LNCaP clone FGC (cell line): ENCODE measurements at regions not wholly inside any gene's neighbourhood (a gene's known extent, or its start where the extent isn't known, plus 50 kb on each side); places are given as distances from the start of the nearest gene placed in this dataset.

Experiments
- DNase-seq: peaks from one replicate; pipeline ENCODE4 v3.0.0-alpha.2; 2011; ENCODE audit warnings: low read depth
- H3K4me3 ChIP-seq: 2 replicates; pipeline ENCODE4 v1.5.1; 2011; ENCODE audit warnings: mild to moderate bottlenecking, low read depth, low read length, control low read depth
- CTCF ChIP-seq: IDR thresholded peaks from 2 replicates; pipeline ENCODE4 v1.5.1; 2012; ENCODE audit warnings: mild to moderate bottlenecking; ENCODE audit not compliant: control insufficient read depth, insufficient read depth; ENCODE audit errors: extremely low read depth

- DNase-seq, result no peak
- TF ChIP-seq CTCF, result no peak
Measured at GRCh38 chrX:96382018-96382417, 302.6 kb upstream of the DIAPH2 start.

GRCh38 chrX:96383428-96383827 lies 301.2 kb upstream of the DIAPH2 start:
- TF ChIP-seq CTCF, result no peak
- H3K4me3 ChIP-seq, result no peak overlapping the region
- no peak for DNase-seq

More at GRCh38 chrX:96382018-96382417, 302.6 kb upstream of the DIAPH2 start:
- no peak overlapping the region for H3K4me3 ChIP-seq

- no peak for TF ChIP-seq CTCF
- DNase-seq, result no peak
- H3K4me3 ChIP-seq, result no peak overlapping the region
Measured at GRCh38 chrX:96386325-96386724, 298.3 kb upstream of the DIAPH2 start.

- DNase-seq, result no peak
- TF ChIP-seq CTCF, result no peak
- no peak overlapping the region for H3K4me3 ChIP-seq
Measured at GRCh38 chrX:96386981-96387380, 297.7 kb upstream of the DIAPH2 start.

- no peak for TF ChIP-seq CTCF
- DNase-seq, result no peak
- no peak overlapping the region for H3K4me3 ChIP-seq
Measured at GRCh38 chrX:96387801-96388200, 296.8 kb upstream of the DIAPH2 start.

- no peak overlapping the region for H3K4me3 ChIP-seq
- peak; percentile 44 for DNase-seq
- TF ChIP-seq CTCF, result no peak
Measured at GRCh38 chrX:96389281-96390047, 295.2 kb upstream of the DIAPH2 start.

GRCh38 chrX:96394598-96394997 lies 290.0 kb upstream of the DIAPH2 start:
- no peak for TF ChIP-seq CTCF
- H3K4me3 ChIP-seq, result no peak overlapping the region
- no peak for DNase-seq
